ENCODE measurements at regions not wholly inside any gene's neighbourhood (a gene's known extent, or its start where the extent isn't known, plus 50 kb on each side); places are given as distances from the start of the nearest gene placed in this dataset.
A peak's percentile ranks its signal among the peaks of the same experiment; 100 is the strongest.

GRCh38 chr19:16000024-16000663 lies 51.3 kb downstream of the OR10H4 start:
- DNase-seq, result no peak

DNA sequence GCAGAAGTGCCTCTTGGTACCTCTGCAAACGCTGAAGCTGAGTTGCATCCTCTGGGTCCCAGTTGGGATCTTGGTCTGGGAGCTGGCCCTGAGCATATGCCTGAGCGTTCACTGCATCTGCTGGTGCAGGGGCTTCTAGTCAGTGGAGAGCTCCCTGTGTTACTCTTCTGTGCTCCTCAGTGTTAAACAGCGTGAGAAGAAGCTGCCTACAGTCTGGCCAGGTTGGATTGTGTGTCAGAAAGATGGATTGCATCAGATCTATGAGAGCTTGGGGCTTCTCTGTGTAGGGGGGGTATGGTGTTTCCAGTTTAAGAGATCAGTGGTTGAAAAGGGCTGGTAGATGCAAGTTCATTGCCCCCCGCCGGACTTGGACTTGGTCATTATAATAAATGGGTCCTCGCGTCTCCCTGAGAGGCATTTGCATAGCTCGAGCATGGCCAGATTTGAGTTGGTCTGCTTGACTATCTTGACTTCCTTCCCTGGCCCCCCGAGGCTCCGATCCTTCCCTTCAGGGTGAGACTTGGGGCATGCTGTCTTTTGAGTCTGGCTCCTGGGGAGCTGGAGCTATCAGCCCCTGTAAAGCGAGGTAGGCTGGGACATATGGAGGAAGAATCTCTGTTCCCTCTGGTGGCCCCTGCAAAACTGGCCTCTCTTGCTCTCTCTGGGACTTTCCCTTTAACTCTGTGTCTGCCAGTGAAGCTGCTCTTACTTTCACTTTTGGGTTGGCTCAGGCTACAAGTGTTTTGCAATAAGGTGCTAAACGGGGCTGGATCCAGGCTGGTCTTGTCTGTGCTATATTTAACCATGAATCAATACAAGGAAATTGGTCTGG lies 52.9 kb downstream of the OR10H4 start:
- DNase-seq, result peak; percentile 72

- no peak for DNase-seq
Observed at GRCh38 chr19:16002406-16003384, 53.9 kb downstream of the OR10H4 start.

- no peak for DNase-seq
Observed at GRCh38 chr19:16003391-16003790, 54.6 kb downstream of the OR10H4 start.

GRCh38 chr19:16005925-16006324 lies 57.1 kb downstream of the OR10H4 start:
- no peak for DNase-seq

- no peak for DNase-seq
Observed at GRCh38 chr19:16012552-16012951, 63.7 kb upstream of the TPM4 start.

- peak; percentile 56 for DNase-seq
Observed at GRCh38 chr19:16013181-16013850, 63.0 kb upstream of the TPM4 start.

- peak; percentile 44 for DNase-seq
Observed at GRCh38 chr19:16013851-16014840, 62.1 kb upstream of the TPM4 start.

DNA sequence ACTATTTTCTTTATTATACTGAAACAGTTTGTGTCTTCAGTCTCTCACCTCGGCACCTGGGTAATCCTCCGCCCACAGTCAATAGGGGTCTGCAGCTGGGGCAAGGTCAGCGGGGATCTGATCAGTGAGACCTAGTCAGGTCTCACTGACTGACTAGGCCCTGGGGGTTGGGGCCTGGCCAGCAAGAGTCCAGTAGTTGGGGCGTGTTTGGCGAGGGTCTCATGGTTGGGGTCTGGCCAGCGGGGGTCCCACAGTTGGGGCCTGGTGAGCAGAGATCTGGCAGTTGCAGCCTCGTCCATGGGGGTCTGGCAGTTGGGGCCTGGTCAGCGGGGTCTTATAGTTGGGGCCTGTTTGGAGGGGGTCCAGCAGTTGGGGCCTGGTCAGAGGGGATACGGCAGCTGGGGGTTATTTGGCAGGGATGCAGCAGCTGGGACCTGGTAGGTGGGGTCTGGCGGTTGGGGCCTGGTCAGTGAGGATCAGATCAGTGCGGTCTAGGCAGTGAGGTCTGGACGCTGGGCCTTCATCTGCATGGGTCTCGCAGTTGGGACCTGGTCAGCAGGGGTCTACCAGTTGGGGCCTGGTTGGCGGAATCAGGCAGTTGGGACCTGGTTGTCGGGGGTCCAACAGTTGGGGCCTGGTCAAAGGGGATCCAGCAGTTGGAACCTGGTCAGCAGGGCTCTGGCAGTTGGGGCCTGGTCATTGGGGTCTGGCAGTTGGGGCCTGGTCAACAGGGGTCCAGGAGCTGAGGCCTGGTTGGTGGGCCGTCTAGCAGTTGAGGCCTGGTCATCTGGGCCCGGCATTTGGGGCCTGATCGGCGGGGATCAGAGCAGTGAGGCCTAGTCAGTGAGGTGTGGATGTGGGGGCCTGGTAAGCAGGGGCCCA lies 61.1 kb upstream of the TPM4 start:
- DNase-seq, result peak; percentile 56

DNA sequence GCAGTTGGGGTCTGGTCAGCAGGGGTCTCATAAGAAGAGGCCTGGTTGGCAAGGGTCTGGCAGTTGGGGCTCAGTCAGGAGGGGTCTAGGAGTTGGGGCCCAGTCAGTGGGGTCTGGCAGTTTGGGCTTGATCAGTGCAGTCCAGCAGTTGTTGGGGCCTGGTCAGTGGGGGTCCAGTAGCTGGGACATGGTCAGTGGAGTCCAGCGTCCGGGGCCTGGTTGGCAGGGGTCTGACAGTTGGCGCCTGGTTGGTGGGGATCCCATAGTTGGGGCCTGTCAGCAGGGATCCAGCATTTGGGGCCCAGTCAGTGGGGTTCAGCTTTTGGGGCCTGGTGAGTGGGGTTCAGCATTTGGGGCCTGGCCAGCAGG lies 60.5 kb upstream of the TPM4 start:
- peak; percentile 53 for DNase-seq

DNA sequence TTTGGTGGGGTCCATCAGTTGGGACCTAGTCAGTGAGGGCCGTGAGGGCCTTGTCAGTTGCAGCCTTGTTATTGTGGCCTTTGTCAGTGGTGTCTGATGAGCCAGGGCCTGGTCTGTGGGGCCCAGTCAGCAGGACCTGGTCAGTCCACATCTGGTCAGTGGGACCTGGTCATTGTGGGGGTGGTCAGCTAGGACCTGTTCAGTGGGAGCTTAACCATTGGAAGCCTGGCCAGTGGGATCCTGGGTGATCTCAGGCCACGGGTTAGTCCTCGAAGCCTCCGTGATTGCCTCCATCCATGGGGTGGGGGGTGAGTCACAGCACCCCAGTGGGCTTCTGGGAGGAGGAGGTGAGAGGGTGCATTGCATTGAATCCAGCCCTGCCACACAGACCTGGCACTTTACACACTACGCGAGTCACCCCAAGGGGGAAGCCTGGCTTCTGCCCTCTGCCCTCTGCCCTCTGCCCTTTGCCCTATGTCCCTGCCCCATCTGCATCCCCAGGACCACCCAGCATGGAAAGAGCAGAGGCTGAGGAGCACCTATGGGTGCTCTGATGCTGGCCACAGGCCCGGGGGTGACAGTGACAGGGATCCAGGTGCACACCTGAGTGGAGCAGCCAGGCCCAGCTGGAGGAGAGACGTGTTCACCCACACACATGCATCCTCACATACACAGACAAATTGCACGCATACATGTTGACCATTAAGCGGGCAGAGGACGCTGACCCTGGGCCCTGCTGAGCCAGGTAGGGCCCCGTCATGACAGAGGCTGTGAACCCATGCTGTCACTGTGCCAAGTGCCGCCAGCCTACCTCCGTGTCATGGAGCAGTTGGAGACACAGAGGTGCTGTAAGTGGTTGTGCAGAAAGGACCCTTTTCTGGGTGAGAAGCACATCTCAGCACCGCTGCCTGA lies 59.8 kb upstream of the TPM4 start:
- peak; percentile 47 for DNase-seq

- DNase-seq, result peak; percentile 58
Observed at GRCh38 chr19:16017138-16017490, 59.2 kb upstream of the TPM4 start.

- peak; percentile 53 for DNase-seq
Observed at GRCh38 chr19:16018106-16018755, 58.1 kb upstream of the TPM4 start.

DNA sequence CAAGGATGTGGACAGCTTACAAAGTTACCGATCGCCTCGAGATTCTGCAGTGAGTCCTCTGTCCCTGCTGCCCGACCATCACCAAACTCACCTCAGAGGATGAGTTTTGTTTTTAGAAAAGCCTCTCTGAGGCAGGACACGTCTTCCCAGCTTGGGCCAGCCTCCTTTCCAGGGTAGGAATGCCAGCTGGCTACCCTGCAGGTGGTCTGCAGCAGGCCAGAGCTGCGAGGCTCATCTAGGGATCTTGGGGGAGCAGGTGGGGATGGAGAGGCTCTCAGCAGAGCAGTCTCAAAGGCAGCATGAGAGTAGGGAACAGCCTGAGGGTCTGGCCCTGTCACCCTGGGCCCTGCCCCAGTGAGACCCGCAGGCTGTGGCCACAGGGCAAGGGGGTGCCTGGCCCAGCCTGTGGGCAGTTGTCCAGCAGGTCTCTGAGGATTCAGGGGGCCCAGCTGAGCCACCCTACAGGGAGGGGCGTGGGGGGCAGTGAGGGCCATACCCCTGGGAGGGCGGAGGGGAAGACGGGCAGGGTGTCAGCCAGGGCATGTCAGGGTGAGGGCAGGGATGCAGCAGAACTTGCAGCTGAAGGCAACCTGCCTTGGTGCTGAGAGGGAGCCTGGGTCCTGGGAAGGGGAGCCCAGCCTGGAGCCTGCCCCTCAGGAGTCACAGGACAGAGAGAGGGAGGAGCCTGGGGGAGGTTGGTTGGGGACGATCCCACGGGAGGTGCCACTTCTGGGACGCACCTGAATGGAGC lies 57.3 kb upstream of the TPM4 start:
- peak; percentile 53 for DNase-seq

DNA sequence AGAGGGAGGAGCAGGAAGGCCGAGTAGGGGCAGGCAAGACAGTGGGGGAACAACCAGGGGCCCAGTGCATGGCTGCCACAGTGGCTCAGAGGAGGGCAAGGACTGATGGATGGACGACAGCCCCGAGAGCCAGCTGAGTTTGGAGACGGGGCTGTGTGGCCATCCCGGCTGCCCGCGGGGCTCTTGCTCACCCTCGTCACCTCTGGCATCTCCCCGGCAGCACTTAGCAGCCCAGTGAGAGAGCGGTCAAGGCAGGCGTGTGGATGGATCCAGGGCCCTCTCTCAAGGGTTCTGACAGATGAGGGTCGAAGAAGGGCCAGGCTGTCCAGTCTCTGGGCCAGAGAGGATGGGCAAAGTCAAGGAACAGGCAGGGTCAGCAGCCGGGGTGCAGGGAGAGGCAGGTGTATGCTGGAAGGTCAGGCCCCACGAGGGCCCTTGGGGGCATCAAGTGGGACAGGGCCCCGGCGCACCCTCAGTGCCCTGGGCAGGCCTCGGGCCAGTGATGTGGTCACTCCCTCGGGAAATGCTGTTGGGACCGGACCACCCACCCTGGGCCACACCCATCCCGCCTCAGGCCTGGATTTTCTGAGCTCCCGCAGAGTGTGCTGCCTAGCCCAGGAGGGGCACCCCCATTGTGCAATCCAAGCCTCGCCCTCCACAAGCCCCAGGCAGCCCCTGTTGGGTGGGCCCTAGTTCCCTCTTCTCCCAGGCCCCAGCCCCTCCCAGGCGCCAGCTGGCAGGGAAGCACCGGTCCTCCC lies 56.4 kb upstream of the TPM4 start:
- DNase-seq, result peak; percentile 59

- DNase-seq, result peak; percentile 49
Observed at GRCh38 chr19:16021796-16022195, 54.5 kb upstream of the TPM4 start.

- DNase-seq, result peak; percentile 45
Observed at GRCh38 chr19:16022251-16022650, 54.0 kb upstream of the TPM4 start.

Measured in activated effector memory CD4-positive, alpha-beta T cell treated with anti-CD3 and anti-CD28 coated beads, Interleukin-2, amount 50 U/mL, for 16 hours (primary cell).